Kidney (tissue), 13 donors: ENCODE measurements at regions not wholly inside any gene's neighbourhood (a gene's known extent, or its start where the extent isn't known, plus 50 kb on each side); places are given as distances from the start of the nearest gene placed in this dataset.

Source experiments
- DNase-seq, 5 donors: peaks; one replicate each; pipeline ENCODE4 v3.0.0-alpha.2; 2013 to 2020
- FAIRE-seq: peaks from 2 replicates; lab custom pipeline; 2012; peaks lifted over from hg19 to GRCh38; lab: Jason Lieb, UNC
- H3K27ac ChIP-seq, 2 donors: one replicate each; pipeline ENCODE4 v1.7.0; 2013; ENCODE audit warnings: low read depth in 2 of 2, low read length in 2 of 2, inconsistent platforms in 1 of 2
- H3K27me3 ChIP-seq: one replicate; pipeline ENCODE4 v1.7.1; 2013; ENCODE audit warnings: low read length, inconsistent platforms; ENCODE audit not compliant: control insufficient read depth, insufficient read depth
- H3K36me3 ChIP-seq, 3 donors: one replicate each; pipeline versions ENCODE4 v1.7.0 to v1.7.1; 2013; ENCODE audit warnings: low read length in 3 of 3, control low read depth in 1 of 3, inconsistent platforms in 1 of 3; ENCODE audit not compliant: insufficient read depth in 3 of 3, control insufficient read depth in 2 of 3
- H3K4me1 ChIP-seq, 3 donors: one replicate each; pipeline versions ENCODE4 v1.7.0 to v1.7.1; 2013; ENCODE audit warnings: low read length in 3 of 3, inconsistent platforms in 1 of 3, low read depth in 1 of 3; ENCODE audit not compliant: control insufficient read depth in 2 of 3, insufficient read depth in 2 of 3
- H3K4me3 ChIP-seq, 3 donors: one replicate each; pipeline versions ENCODE4 v1.7.0 to v1.8.1; 2013; ENCODE audit warnings: low read length in 3 of 3, control low read depth in 1 of 3, inconsistent platforms in 1 of 3
- H3K9ac ChIP-seq, 3 donors: one replicate each; pipeline versions ENCODE4 v1.7.0 to v1.7.1; 2013; ENCODE audit warnings: low read length in 3 of 3, control low read depth in 1 of 3, inconsistent platforms in 1 of 3
- H3K9me3 ChIP-seq, 3 donors: one replicate each; pipeline versions ENCODE4 v1.7.0 to v1.7.1; 2013; ENCODE audit warnings: low read length in 3 of 3, control low read depth in 1 of 3, inconsistent platforms in 1 of 3; ENCODE audit not compliant: control insufficient read depth in 2 of 3, insufficient read depth in 1 of 3
- intact Hi-C: fragments of 100-400 bp; cut with DNase I; formaldehyde crosslinking; loops from one replicate; pipeline ENCODE4 v1.11.1; 2022
- TF ChIP-seq, protein P1 (sequence below): IDR thresholded peaks from 3 replicates; pipeline ENCODE4 v1.5.1; 2012; ENCODE audit warnings: mild to moderate bottlenecking, moderate library complexity, borderline replicate concordance; ENCODE audit not compliant: insufficient read depth; ENCODE audit errors: extremely low read depth
- donor health status: control.
- donor health status: control.
- donor health status: control.
- donor health status: control.
- donor health status: control.
- donor health status: DM: yes; HTN: yes; CAD: no.
- donor health status: Normal renal cell carcinoma (clear cell type).

GRCh38 chrX:151821226-151821625 lies 86.7 kb downstream of the CNGA2 start:
- intact Hi-C loops: no loop called here
- Histone ChIP-seq H3K4me3 (no peak overlapping the region), H3K27me3 (no peaks in the 10 kb centered on the region), H3K9ac (no peak overlapping the region), H3K36me3 (no peaks in the 10 kb centered on the region), H3K9me3 (no peaks in the 10 kb centered on the region), H3K4me1 (no peaks in the 10 kb centered on the region), H3K27ac (no peak overlapping the region)
- TF ChIP-seq, protein P1, sequence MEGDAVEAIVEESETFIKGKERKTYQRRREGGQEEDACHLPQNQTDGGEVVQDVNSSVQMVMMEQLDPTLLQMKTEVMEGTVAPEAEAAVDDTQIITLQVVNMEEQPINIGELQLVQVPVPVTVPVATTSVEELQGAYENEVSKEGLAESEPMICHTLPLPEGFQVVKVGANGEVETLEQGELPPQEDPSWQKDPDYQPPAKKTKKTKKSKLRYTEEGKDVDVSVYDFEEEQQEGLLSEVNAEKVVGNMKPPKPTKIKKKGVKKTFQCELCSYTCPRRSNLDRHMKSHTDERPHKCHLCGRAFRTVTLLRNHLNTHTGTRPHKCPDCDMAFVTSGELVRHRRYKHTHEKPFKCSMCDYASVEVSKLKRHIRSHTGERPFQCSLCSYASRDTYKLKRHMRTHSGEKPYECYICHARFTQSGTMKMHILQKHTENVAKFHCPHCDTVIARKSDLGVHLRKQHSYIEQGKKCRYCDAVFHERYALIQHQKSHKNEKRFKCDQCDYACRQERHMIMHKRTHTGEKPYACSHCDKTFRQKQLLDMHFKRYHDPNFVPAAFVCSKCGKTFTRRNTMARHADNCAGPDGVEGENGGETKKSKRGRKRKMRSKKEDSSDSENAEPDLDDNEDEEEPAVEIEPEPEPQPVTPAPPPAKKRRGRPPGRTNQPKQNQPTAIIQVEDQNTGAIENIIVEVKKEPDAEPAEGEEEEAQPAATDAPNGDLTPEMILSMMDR: no peak
- no peak for DNase-seq
- FAIRE-seq: no peak

DNA sequence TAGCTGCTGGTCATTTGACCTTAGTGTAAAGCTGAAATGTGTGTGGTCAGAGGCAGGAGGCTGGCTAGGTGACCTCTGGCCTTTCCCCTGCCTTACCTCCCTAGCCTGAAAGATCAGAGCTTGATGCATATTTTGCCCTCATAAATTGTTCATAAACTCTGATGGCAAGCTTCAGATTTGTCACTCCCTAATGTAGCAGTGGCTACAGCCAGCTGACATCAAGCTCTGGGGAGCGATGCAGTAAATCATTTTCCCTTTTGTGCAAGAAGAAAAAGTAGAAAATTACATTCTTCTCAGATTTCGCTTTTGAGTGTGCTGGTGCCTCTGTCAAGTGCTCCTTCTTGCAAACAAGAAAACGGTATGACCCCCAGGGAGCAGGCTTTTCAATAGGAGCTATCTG lies 87.7 kb upstream of the MAGEA4 start:
- FAIRE-seq (no peak), DNase-seq (no peak)
- Histone ChIP-seq H3K27me3 (no peaks in the 10 kb centered on the region), H3K36me3 (no peaks in the 10 kb centered on the region), H3K9me3 (no peaks in the 10 kb centered on the region), H3K9ac (no peak overlapping the region), H3K4me1 (no peaks in the 10 kb centered on the region), H3K27ac (no peak overlapping the region), H3K4me3 (no peak overlapping the region)
- intact Hi-C loops: no loop called here
- TF ChIP-seq, protein P1: no peak

GRCh38 chrX:151825925-151826485 lies 86.7 kb upstream of the MAGEA4 start:
- no peaks in the 10 kb centered on the region for H3K9me3 ChIP-seq
- FAIRE-seq (no peak), DNase-seq (peak in 2 of 5 donors; percentile 39 to 53)
- no peak overlapping the region for H3K9ac ChIP-seq
- H3K4me1 ChIP-seq: no peaks in the 10 kb centered on the region
- TF ChIP-seq, protein P1: no peak
- intact Hi-C loops: no loop called here
- no peak overlapping the region for H3K27ac ChIP-seq
- H3K27me3 ChIP-seq: no peaks in the 10 kb centered on the region
- H3K4me3 ChIP-seq: no peak overlapping the region
- H3K36me3 ChIP-seq: no peaks in the 10 kb centered on the region

GRCh38 chrX:151828439-151829080 lies 84.1 kb upstream of the MAGEA4 start:
- H3K9ac ChIP-seq: no peak overlapping the region
- no peaks in the 10 kb centered on the region for H3K4me1 ChIP-seq
- FAIRE-seq: no peak
- no peak overlapping the region for H3K27ac ChIP-seq
- intact Hi-C loops: no loop called here
- no peaks in the 10 kb centered on the region for H3K36me3 ChIP-seq
- no peaks in the 10 kb centered on the region for H3K9me3 ChIP-seq
- TF ChIP-seq, protein P1: no peak
- no peaks in the 10 kb centered on the region for H3K27me3 ChIP-seq
- no peak overlapping the region for H3K4me3 ChIP-seq
- DNase-seq: no peak
